Left lobe of liver (tissue), 2 donors: ENCODE measurements at regions not wholly inside any gene's neighbourhood (a gene's known extent, or its start where the extent isn't known, plus 50 kb on each side); places are given as distances from the start of the nearest gene placed in this dataset.
"Not testable (repeated sequence)": the region's sequence is repeated elsewhere in the genome, so short reads cannot be mapped to it uniquely, and the experiment has no call there.

Experiments
- ATAC-seq: fragments of 200-7000 bp; cut with Tn5 transposase; one replicate; pipeline ENCODE4 v1.9.1; 2020; ENCODE audit warnings: mild to moderate bottlenecking, moderate library complexity
- DNase-seq: peaks from one replicate; pipeline ENCODE4 v3.0.0-alpha.2; 2020; ENCODE audit warnings: low spot score
- donor health status: DM: no; HTN: no; CAD: no; lungs with moderate emphysema.
- donor health status: DM: no; HTN: yes; CAD: no.

DNA sequence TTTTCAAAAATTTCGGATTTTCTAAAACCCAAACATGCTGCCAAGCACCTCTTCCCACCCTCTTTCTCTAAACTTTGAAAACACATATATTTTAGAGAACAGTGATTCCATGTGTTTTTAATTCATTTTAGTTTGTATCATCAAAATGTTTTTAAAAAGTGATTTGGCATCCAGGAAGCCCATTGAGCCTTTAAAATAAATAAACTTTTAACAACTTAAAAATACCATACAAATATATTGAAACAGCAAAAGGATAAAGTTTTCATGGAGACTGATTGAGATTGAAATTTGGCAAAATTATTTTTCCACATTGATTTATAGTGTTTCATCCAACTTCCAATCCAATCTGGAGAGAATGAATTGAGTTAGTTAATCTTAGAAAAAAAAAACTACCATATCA is 374.7 kb downstream of the CD109 start:
- DNase-seq: no peak
- ATAC-seq: no peak

DNA sequence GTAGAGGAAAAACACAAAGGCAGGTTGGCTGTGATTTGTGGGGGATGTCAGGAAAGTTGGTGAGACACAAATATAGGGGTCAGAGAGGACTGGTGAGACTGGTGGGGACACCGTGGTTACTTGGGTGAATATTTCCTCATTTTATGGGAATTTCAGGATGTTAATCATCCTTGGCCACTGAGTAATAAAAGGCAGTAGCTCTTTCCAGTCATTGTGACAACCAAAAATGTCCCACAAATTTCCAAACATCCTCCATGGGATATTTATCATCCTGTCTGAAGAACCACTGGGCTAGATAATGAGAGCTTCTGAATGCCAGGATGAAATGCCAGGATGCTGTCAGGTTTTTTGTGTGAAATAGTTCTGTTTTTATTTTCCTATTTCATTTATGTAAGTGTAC is 374.1 kb downstream of the CD109 start:
- no peak for ATAC-seq

DNA sequence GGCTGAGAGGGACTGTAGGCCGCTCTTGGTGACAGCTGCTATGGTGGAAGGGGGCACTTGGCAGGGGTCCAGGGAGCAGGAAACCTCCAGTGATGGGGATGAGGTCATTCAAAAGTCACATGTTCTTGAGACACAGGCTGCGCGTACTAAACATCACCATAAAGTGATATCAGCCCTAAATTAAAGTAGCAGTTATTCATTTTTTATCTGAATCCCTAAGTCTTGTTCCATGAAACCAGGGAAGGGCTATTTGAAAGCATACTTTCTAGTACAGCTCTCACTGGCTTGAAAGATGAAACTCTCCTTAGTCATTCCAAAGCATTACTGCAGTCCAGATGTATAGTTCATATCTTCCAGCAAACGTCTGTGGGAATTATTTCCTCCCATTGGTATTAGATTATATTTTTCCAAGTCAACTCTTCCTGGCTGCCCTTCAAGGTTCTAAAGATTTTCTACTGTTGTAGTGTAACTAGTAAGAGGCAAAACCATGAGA is 373.1 kb downstream of the CD109 start:
- no peak for ATAC-seq
- DNase-seq: no peak

More for the DNA sequence above, 374.1 kb downstream of the CD109 start:
- no peak for DNase-seq

DNA sequence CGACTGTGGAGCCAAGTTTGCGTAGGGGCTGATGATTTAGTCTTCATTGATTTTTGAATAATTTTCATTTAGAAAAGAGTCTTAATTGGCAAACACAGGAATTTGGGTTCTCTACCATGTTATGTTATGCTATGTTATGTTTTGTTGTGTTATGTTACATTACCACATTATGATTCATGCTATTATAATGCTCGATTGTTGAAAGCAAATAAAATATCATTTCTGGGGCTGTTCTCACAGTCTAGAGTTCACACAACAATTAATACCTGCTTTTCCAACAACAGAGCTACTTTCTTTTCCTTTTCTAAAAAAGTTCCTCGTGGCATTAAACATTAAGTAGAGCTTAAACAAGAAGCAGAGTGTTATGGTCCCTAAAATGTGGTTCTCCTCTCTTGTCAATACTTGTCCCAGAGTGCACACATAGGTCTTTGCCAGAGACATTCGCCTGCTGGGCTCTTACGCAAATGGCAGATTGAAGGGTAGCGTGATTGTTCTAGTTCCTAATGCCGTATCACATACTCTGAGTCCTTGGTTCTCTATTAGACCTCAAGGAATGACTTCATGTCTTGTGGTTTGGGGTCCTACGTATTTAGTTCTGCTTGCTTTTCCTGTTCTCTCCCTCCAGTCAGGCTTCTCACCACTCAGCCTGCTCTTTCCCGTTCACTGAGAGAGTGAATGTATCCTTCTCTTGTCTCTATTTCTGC is 370.3 kb downstream of the CD109 start:
- DNase-seq (no peak), ATAC-seq (no peak)

DNA sequence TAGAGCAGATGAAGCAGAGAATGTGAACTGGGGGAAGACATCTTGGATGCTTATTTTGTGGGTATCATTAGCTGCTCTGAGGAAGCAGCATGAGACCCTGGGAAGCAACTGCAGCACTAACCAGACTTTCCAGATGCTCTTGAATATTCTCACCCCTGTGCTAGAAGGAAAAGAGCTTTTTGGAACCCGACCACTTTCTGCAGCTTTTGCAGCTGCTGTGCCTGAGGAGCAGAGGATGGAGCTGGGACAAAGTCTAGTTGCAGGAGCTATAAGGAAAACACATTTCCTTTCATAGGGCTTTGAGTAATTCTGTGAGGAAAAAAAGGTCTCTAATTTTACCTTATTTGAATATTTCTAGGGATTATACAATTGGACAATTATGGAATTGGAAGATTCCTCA is 369.7 kb downstream of the CD109 start:
- no peak for ATAC-seq
- no peak for DNase-seq

DNA sequence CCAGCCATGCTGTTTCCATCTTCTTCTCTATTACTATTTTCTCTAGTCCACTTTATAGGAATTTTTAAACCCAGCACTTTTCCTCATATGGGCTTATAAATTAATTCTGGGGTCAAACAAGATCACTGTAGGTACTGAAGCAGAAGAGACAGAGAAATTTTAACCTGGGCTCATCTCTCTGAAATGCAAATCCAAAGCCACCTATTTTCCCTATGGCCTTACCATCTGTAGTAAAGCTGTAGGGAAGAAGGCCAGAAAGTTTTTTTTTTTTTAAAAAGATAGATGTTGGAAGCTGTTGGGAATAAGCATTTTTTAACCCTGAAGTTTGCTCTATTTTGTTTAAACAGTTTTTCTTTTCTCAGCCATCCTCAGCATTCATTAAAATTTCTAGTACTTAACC is 367.4 kb downstream of the CD109 start:
- ATAC-seq: no peak
- no peak for DNase-seq

DNA sequence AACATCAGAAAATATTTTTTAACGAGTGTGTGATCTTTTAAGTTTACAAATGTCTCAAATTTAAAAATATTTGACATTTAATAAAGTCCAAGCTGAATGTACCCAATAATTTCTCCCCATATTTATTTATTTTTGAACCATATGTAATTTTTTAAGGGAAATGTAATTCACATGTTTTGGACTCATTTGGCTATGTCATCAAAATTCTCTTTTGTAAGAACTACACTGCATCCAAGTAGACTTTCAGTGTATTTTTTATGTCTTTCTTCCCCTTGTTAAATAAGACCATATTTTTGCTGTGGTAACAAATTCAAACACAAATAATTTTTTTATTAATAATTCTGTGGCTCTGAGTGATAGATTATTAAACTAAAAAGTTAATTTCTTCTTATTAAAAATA is 365.2 kb downstream of the CD109 start:
- ATAC-seq: no peak
- no peak for DNase-seq

DNA sequence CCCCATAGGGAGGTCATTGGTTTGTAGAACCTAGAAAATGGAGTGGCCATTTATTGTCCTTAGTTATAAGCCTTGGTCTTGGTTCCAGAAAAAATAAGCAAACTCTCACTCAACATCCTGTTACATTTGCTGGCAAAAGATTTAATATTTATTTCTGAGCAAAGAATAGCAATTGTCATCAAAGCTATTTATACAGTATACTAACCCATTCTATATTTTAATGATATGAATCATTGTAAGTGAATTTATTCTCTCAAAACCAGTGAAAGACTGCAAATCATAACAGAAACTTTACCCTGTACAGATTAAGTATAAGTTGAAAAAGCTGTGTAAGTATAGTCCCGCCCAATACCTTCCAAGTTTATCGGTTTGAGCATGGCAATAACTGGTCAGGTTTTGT is 364.4 kb downstream of the CD109 start:
- ATAC-seq (no peak), DNase-seq (no peak)

DNA sequence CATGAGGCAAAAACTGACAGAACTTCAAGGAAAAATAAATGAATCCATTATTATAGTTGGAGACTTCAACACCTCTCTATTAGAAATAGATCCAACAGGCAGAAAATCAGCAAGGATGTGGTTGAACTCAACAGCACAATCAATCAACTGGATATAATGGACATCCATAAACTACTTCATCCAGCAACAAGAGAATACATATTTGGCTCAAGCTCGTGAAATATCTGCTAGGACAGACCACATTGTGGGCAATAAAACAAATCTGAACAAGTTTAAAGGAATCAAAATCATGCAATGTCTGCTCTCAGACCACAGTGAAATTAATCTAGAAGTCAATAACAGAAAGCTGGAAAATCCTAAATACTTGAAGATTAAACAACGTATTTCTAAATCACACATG is 362.6 kb downstream of the CD109 start:
- no peak for ATAC-seq
- no peak for DNase-seq

- DNase-seq (no peak), ATAC-seq (no peak)
These were observed 361.3 kb downstream of the CD109 start for GRCh38 chr6:74057326-74057725.

DNA sequence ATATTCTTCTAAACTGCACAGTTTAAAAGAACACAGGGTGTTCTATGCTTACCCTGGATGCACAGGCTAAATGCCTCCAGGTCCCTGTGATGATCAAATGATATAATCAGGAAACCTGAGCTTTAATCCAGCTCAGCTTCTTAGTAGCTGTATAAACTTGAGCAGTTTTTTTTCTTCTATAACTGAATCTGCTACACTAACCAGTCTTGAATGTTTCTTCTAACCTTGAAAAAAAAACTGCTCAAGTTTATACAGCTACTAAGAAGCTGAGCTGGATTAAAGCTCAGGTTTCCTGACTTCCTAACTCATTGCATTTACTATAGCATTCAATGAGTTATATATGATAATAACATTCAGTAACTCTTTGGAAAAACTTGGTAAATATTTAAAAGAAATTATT is 358.2 kb downstream of the CD109 start:
- DNase-seq (no peak), ATAC-seq (no peak)

GRCh38 chr6:74050921-74051320 is 354.9 kb downstream of the CD109 start:
- ATAC-seq (no peak), DNase-seq (no peak)

GRCh38 chr6:74048387-74048786 is 352.4 kb downstream of the CD109 start:
- ATAC-seq (no peak), DNase-seq (no peak)

GRCh38 chr6:74044417-74045096 is 348.6 kb downstream of the CD109 start:
- ATAC-seq (peak; percentile 66), DNase-seq (no peak)

DNA sequence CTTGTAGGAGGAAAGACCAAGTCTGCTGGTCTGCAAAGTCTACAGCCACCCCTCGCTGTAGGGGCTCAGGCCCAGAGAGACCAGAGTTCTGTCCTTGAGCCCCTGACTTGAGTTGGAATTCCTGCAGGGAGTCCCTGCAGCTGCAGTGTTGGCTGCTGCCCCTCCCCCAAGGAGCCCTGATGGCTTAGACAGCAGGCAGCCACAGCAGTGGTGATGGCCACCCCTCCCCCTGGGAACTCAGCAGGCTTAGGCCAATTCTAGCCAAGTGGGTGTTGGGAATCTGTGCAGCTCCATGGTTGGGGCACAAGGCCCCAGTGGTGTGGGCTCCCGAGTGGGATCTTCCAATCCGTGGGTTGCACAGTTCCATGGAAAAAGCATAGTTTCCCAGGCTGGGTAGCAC is 345.4 kb downstream of the CD109 start:
- DNase-seq (no peak), ATAC-seq (no peak)

DNA sequence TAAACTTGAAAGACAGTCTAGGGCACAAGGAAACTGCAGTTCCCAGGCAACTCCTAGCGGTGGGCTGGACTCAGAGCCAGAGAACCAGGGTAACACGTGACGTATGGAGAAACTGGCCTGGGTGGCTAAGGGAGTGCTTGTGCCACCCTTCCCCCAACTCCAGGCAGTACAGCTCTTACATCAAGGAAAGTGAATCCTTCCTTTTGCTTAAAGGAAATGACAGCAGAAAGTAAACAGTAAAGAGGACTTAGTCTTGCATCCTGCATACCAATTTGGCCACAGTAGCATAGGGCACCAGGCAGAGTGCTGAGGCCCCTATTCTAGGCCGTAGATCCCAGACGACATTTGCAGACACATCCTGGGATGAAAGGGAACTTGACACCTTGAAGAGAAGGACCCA is 322.8 kb downstream of the CD109 start:
- ATAC-seq: no peak
- DNase-seq: no peak

- no peak for ATAC-seq
- DNase-seq: no peak
These were observed 319.4 kb downstream of the CD109 start for GRCh38 chr6:74015427-74015826.

GRCh38 chr6:74000666-74001490 is 304.9 kb downstream of the CD109 start:
- ATAC-seq (no peak), DNase-seq (no peak)

- ATAC-seq, DNase-seq: not testable (repeated sequence)
These were observed 294.7 kb downstream of the CD109 start for GRCh38 chr6:73990609-73991238.

DNA sequence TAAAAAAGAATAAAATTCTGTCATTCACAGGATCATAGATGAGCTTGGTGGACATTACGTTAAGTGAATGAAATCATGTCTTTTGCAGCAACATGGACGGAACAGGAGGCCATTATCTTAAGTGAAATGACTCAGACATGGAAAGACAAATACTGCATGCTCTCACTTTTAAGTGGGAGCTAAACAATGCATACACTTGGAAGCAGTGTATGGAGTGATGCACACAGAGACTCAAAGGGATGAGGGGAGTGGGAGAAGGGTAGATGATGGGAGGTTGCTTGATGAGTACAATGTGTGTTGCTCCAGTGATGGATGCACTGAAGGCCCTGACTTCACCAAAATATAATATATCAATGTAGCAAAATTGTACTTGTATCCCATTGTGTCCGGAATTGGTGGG is 293.4 kb downstream of the CD109 start:
- DNase-seq (no peak), ATAC-seq (no peak)

GRCh38 chr6:73985891-73986290 is 289.9 kb downstream of the CD109 start:
- ATAC-seq (peak; percentile 38), DNase-seq (no peak)
